Esophagus muscularis mucosa (tissue), 4 donors: ENCODE measurements at regions not wholly inside any gene's neighbourhood (a gene's known extent, or its start where the extent isn't known, plus 50 kb on each side); places are given as distances from the start of the nearest gene placed in this dataset.

Source experiments
- EP300 ChIP-seq: sonication (generic); formaldehyde crosslinking; IDR thresholded peaks from one replicate; pipeline ENCODE4 v1.6.1; 2017; ENCODE audit warnings: antibody characterized with exemption
- POLR2AphosphoS5 ChIP-seq, 2 donors: sonication (generic); formaldehyde crosslinking; IDR thresholded peaks; one replicate each; pipeline ENCODE4 v1.6.1; 2017; ENCODE audit warnings: antibody characterized with exemption in 2 of 2
- TF ChIP-seq, protein P1 (sequence below), 3 experiments: fragments of 200-600 bp in 2 of 3; fragments of 450-650 bp in 1 of 3; sonication (generic) in 2 of 3; IDR thresholded peaks; one replicate each; pipeline ENCODE4 v1.5.1; 2017 to 2019; ENCODE audit warnings: antibody characterized with exemption in 3 of 3, mild to moderate bottlenecking in 2 of 3, moderate library complexity in 1 of 3

DNA sequence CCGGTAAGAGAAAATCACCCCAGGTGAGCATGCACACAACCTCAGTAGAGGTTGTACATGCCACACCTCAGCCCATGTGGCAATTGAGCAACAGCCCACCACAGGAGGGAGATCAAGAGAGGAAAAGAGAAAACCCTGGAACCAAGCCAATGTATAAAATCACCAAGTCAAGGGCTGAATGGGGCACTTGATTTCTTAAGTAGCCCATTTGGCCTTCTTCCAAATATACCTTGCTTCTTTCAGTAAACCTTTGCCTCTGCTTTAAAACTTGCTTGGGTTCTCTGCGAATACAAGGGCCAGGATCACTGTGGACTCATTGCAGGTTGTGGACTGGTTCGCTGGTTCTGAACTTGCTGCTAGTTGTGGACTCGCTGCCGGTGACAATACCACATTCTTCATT lies 1814.0 kb downstream of the PLA2G4A start:
- no peak for TF ChIP-seq POLR2AphosphoS5 (IDR thresholded peaks at IDR 0.05)
- TF ChIP-seq, protein P1, sequence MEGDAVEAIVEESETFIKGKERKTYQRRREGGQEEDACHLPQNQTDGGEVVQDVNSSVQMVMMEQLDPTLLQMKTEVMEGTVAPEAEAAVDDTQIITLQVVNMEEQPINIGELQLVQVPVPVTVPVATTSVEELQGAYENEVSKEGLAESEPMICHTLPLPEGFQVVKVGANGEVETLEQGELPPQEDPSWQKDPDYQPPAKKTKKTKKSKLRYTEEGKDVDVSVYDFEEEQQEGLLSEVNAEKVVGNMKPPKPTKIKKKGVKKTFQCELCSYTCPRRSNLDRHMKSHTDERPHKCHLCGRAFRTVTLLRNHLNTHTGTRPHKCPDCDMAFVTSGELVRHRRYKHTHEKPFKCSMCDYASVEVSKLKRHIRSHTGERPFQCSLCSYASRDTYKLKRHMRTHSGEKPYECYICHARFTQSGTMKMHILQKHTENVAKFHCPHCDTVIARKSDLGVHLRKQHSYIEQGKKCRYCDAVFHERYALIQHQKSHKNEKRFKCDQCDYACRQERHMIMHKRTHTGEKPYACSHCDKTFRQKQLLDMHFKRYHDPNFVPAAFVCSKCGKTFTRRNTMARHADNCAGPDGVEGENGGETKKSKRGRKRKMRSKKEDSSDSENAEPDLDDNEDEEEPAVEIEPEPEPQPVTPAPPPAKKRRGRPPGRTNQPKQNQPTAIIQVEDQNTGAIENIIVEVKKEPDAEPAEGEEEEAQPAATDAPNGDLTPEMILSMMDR (IDR thresholded peaks at IDR 0.05): no peak
- no peak for TF ChIP-seq EP300
